ENCODE measurements at regions not wholly inside any gene's neighbourhood (a gene's known extent, or its start where the extent isn't known, plus 50 kb on each side); places are given as distances from the start of the nearest gene placed in this dataset.
"Not testable (repeated sequence)": the region's sequence is repeated elsewhere in the genome, so short reads cannot be mapped to it uniquely, and the experiment has no call there.

GRCh38 chr6:121678245-121678644 is 242.8 kb downstream of the GJA1 start:
- TF ChIP-seq, protein P1, sequence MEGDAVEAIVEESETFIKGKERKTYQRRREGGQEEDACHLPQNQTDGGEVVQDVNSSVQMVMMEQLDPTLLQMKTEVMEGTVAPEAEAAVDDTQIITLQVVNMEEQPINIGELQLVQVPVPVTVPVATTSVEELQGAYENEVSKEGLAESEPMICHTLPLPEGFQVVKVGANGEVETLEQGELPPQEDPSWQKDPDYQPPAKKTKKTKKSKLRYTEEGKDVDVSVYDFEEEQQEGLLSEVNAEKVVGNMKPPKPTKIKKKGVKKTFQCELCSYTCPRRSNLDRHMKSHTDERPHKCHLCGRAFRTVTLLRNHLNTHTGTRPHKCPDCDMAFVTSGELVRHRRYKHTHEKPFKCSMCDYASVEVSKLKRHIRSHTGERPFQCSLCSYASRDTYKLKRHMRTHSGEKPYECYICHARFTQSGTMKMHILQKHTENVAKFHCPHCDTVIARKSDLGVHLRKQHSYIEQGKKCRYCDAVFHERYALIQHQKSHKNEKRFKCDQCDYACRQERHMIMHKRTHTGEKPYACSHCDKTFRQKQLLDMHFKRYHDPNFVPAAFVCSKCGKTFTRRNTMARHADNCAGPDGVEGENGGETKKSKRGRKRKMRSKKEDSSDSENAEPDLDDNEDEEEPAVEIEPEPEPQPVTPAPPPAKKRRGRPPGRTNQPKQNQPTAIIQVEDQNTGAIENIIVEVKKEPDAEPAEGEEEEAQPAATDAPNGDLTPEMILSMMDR (IDR thresholded peaks at IDR 0.05) = no peak
- TF ChIP-seq POLR2AphosphoS5 (IDR thresholded peaks at IDR 0.05; ENCODE audit: insufficient read depth in 1 of 2, low read depth in 1 of 2) = no peak
- TF ChIP-seq POLR2A (IDR thresholded peaks at IDR 0.05) = no peak

GRCh38 chr6:121680058-121680457 is 244.6 kb downstream of the GJA1 start:
- TF ChIP-seq POLR2AphosphoS5 (IDR thresholded peaks at IDR 0.05; ENCODE audit: insufficient read depth in 1 of 2, low read depth in 1 of 2) (no peak), POLR2A (IDR thresholded peaks at IDR 0.05) (no peak)
- TF ChIP-seq, protein P1 (IDR thresholded peaks at IDR 0.05) = no peak
- intact Hi-C loops (cut with DNase I) = no loop called here
- Histone ChIP-seq H3K9me3 (no peaks in the 10 kb centered on the region), H3K4me3 (no peak overlapping the region), H3K27ac (no peak overlapping the region), H3K27me3 (no peaks in the 10 kb centered on the region), H3K4me1 (no peaks in the 10 kb centered on the region), H3K36me3 (no peaks in the 10 kb centered on the region)
- no peak for DNase-seq (ENCODE audit: extremely low spot score in 2 of 2)

More at GRCh38 chr6:121678245-121678644, 242.8 kb downstream of the GJA1 start:
- H3K36me3 ChIP-seq = no peaks in the 10 kb centered on the region
- H3K4me3 ChIP-seq = no peak overlapping the region
- H3K4me1 ChIP-seq = no peaks in the 10 kb centered on the region
- H3K27me3 ChIP-seq = no peaks in the 10 kb centered on the region
- intact Hi-C loops (cut with DNase I) = no loop called here
- H3K27ac ChIP-seq = no peak overlapping the region
- no peak for DNase-seq (ENCODE audit: extremely low spot score in 2 of 2)
- H3K9me3 ChIP-seq = no peaks in the 10 kb centered on the region

DNA sequence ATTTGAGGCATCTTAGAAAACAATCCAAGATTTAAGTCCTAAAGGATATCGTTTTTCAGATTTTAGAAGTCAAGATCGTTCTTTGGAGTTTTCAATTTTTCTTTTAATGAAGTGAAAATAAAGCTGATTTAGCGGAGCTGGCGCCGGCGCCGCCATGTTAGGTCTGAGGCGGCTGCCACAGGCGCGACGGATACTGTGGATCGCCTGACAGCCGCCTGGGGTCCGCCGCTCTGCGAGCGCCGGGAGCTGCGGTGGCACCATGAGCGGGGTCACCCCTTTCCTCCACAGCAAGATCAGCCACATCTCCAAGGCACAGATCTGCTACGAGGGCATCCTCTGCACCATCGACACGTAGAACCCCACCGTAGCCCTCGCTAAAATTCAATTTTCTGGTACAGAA is 247.2 kb downstream of the GJA1 start:
- Histone ChIP-seq H3K36me3 (no peaks in the 10 kb centered on the region), H3K9me3 (no peaks in the 10 kb centered on the region), H3K4me1 (no peaks in the 10 kb centered on the region), H3K27me3 (no peaks in the 10 kb centered on the region), H3K27ac (no peak overlapping the region), H3K4me3 (no peak overlapping the region)
- TF ChIP-seq POLR2A (IDR thresholded peaks at IDR 0.05) = no peak
- no peak for TF ChIP-seq POLR2AphosphoS5 (IDR thresholded peaks at IDR 0.05; ENCODE audit: insufficient read depth in 1 of 2, low read depth in 1 of 2)
- TF ChIP-seq, protein P1 (IDR thresholded peaks at IDR 0.05) = no peak
- intact Hi-C loops (cut with DNase I) = no loop called here
- no peak for DNase-seq (ENCODE audit: extremely low spot score in 2 of 2)

GRCh38 chr6:121685806-121686205 is 250.4 kb downstream of the GJA1 start:
- H3K27me3 ChIP-seq; H3K4me1 ChIP-seq; H3K9me3 ChIP-seq; intact Hi-C loops (cut with DNase I); H3K4me3 ChIP-seq; H3K36me3 ChIP-seq; DNase-seq (ENCODE audit: extremely low spot score in 2 of 2); H3K27ac ChIP-seq: not testable (repeated sequence)

- H3K27me3 ChIP-seq = no peaks in the 10 kb centered on the region
- H3K27ac ChIP-seq = no peak overlapping the region
- intact Hi-C loops (cut with DNase I) = no loop called here
- H3K9me3 ChIP-seq = no peaks in the 10 kb centered on the region
- peaks cover 8% of the 10 kb centered on the region for H3K4me1 ChIP-seq
- H3K36me3 ChIP-seq = no peaks in the 10 kb centered on the region
- TF ChIP-seq POLR2A (IDR thresholded peaks at IDR 0.05) = no peak
- TF ChIP-seq, protein P1 (IDR thresholded peaks at IDR 0.05) = no peak
- no peak for TF ChIP-seq POLR2AphosphoS5 (IDR thresholded peaks at IDR 0.05; ENCODE audit: insufficient read depth in 1 of 2, low read depth in 1 of 2)
- DNase-seq (ENCODE audit: extremely low spot score in 2 of 2) = no peak
- H3K4me3 ChIP-seq = no peak overlapping the region
Observed at GRCh38 chr6:121686611-121687023, 251.2 kb downstream of the GJA1 start.

- H3K27ac ChIP-seq = no peak overlapping the region
- H3K9me3 ChIP-seq = no peaks in the 10 kb centered on the region
- TF ChIP-seq POLR2AphosphoS5 (IDR thresholded peaks at IDR 0.05; ENCODE audit: insufficient read depth in 1 of 2, low read depth in 1 of 2) (no peak), POLR2A (IDR thresholded peaks at IDR 0.05) (no peak)
- TF ChIP-seq, protein P1 (IDR thresholded peaks at IDR 0.05) = no peak
- DNase-seq (ENCODE audit: extremely low spot score in 2 of 2) = no peak
- no peak overlapping the region for H3K4me3 ChIP-seq
- H3K36me3 ChIP-seq = no peaks in the 10 kb centered on the region
- H3K27me3 ChIP-seq = no peaks in the 10 kb centered on the region
- peaks cover 13% of the 10 kb centered on the region for H3K4me1 ChIP-seq
- intact Hi-C loops (cut with DNase I) = no loop called here
Observed at GRCh38 chr6:121688974-121689373, 253.5 kb downstream of the GJA1 start.

Measured in vagina (tissue), 2 donors.